Kidney (tissue), 13 donors: ENCODE measurements at regions not wholly inside any gene's neighbourhood (a gene's known extent, or its start where the extent isn't known, plus 50 kb on each side); places are given as distances from the start of the nearest gene placed in this dataset.

Experiments used
- DNase-seq, 5 donors: peaks; one replicate each; pipeline ENCODE4 v3.0.0-alpha.2; 2013 to 2020
- FAIRE-seq: peaks from 2 replicates; lab custom pipeline; 2012; peaks lifted over from hg19 to GRCh38; lab: Jason Lieb, UNC
- H3K27ac ChIP-seq, 2 donors: one replicate each; pipeline ENCODE4 v1.7.0; 2013; ENCODE audit warnings: low read depth in 2 of 2, low read length in 2 of 2, inconsistent platforms in 1 of 2
- H3K27me3 ChIP-seq: one replicate; pipeline ENCODE4 v1.7.1; 2013; ENCODE audit warnings: low read length, inconsistent platforms; ENCODE audit not compliant: control insufficient read depth, insufficient read depth
- H3K36me3 ChIP-seq, 3 donors: one replicate each; pipeline versions ENCODE4 v1.7.0 to v1.7.1; 2013; ENCODE audit warnings: low read length in 3 of 3, control low read depth in 1 of 3, inconsistent platforms in 1 of 3; ENCODE audit not compliant: insufficient read depth in 3 of 3, control insufficient read depth in 2 of 3
- H3K4me1 ChIP-seq, 3 donors: one replicate each; pipeline versions ENCODE4 v1.7.0 to v1.7.1; 2013; ENCODE audit warnings: low read length in 3 of 3, inconsistent platforms in 1 of 3, low read depth in 1 of 3; ENCODE audit not compliant: control insufficient read depth in 2 of 3, insufficient read depth in 2 of 3
- H3K4me3 ChIP-seq, 3 donors: one replicate each; pipeline versions ENCODE4 v1.7.0 to v1.8.1; 2013; ENCODE audit warnings: low read length in 3 of 3, control low read depth in 1 of 3, inconsistent platforms in 1 of 3
- H3K9ac ChIP-seq, 3 donors: one replicate each; pipeline versions ENCODE4 v1.7.0 to v1.7.1; 2013; ENCODE audit warnings: low read length in 3 of 3, control low read depth in 1 of 3, inconsistent platforms in 1 of 3
- H3K9me3 ChIP-seq, 3 donors: one replicate each; pipeline versions ENCODE4 v1.7.0 to v1.7.1; 2013; ENCODE audit warnings: low read length in 3 of 3, control low read depth in 1 of 3, inconsistent platforms in 1 of 3; ENCODE audit not compliant: control insufficient read depth in 2 of 3, insufficient read depth in 1 of 3
- intact Hi-C: fragments of 100-400 bp; cut with DNase I; formaldehyde crosslinking; loops from one replicate; pipeline ENCODE4 v1.11.1; 2022
- TF ChIP-seq, protein P1 (sequence below): IDR thresholded peaks from 3 replicates; pipeline ENCODE4 v1.5.1; 2012; ENCODE audit warnings: mild to moderate bottlenecking, moderate library complexity, borderline replicate concordance; ENCODE audit not compliant: insufficient read depth; ENCODE audit errors: extremely low read depth
- donor health status: control.
- donor health status: control.
- donor health status: control.
- donor health status: control.
- donor health status: control.
- donor health status: DM: yes; HTN: yes; CAD: no.
- donor health status: Normal renal cell carcinoma (clear cell type).

- Histone ChIP-seq H3K4me1 (no peaks in the 10 kb centered on the region), H3K27ac (no peak overlapping the region), H3K9me3 (no peaks in the 10 kb centered on the region), H3K27me3 (no peaks in the 10 kb centered on the region), H3K36me3 (no peaks in the 10 kb centered on the region), H3K4me3 (no peak overlapping the region), H3K9ac (no peak overlapping the region)
- intact Hi-C loops, result no loop called here
- FAIRE-seq, result peak; percentile 96
- DNase-seq, result peak in 2 of 5 donors; percentile 26 to 32
- TF ChIP-seq, protein P1, sequence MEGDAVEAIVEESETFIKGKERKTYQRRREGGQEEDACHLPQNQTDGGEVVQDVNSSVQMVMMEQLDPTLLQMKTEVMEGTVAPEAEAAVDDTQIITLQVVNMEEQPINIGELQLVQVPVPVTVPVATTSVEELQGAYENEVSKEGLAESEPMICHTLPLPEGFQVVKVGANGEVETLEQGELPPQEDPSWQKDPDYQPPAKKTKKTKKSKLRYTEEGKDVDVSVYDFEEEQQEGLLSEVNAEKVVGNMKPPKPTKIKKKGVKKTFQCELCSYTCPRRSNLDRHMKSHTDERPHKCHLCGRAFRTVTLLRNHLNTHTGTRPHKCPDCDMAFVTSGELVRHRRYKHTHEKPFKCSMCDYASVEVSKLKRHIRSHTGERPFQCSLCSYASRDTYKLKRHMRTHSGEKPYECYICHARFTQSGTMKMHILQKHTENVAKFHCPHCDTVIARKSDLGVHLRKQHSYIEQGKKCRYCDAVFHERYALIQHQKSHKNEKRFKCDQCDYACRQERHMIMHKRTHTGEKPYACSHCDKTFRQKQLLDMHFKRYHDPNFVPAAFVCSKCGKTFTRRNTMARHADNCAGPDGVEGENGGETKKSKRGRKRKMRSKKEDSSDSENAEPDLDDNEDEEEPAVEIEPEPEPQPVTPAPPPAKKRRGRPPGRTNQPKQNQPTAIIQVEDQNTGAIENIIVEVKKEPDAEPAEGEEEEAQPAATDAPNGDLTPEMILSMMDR, result no peak
Observed at GRCh38 chr5:18334949-18335348, 700.7 kb downstream of the TAF11L14 start.

DNA sequence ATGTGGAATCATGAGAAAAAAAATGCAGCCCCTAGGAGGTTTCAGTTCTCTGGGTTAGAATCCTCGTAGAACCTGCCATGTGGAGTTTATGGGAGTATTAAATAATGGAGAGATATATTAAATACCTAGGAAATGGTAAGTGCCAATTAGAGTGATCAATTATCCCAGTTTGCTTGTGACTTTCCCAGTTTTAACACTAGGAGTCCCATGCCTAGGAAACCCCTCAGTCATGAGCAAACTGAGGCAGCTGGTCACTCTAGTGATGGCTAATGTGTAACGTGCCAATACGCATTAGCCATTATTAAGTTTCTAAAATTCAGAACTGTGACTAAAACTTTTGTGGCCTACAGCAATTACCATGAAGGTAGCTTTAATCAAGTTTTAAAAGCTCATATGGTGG is 720.6 kb downstream of the TAF11L14 start:
- Histone ChIP-seq H3K4me3 (no peak overlapping the region), H3K9me3 (no peaks in the 10 kb centered on the region), H3K9ac (no peak overlapping the region), H3K4me1 (no peaks in the 10 kb centered on the region), H3K36me3 (no peaks in the 10 kb centered on the region), H3K27ac (no peak overlapping the region), H3K27me3 (no peaks in the 10 kb centered on the region)
- TF ChIP-seq, protein P1, result no peak
- FAIRE-seq, result no peak
- DNase-seq, result no peak
- intact Hi-C loops, result no loop called here

- TF ChIP-seq, protein P1, result no peak
- FAIRE-seq (no peak), DNase-seq (no peak)
- no peak overlapping the region for H3K27ac ChIP-seq
- H3K9ac ChIP-seq, result no peak overlapping the region
- H3K4me3 ChIP-seq, result no peak overlapping the region
- no peaks in the 10 kb centered on the region for H3K27me3 ChIP-seq
- intact Hi-C loops, result no loop called here
- no peaks in the 10 kb centered on the region for H3K4me1 ChIP-seq
- H3K36me3 ChIP-seq, result no peaks in the 10 kb centered on the region
- no peaks in the 10 kb centered on the region for H3K9me3 ChIP-seq
Observed at GRCh38 chr5:18357486-18357885, 723.2 kb downstream of the TAF11L14 start.

DNA sequence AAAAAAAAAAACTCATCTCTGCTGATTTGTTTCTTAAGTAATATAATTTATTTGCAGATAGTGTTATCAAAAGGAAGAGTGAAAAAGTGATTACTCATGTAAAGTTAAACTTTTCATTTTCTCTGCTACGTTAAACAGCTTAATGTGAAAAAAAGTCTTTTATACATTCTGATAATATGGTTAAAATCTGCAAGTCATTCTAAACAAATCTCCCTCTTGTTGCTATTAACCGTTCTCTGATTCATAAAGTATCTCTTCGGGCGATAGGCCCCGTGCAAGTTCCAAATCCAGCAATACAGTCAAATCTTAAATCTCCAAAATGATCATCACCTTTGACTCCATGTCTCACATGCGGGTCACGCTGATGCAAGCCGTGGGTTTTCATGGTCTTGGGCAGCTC is 732.0 kb downstream of the TAF11L14 start:
- DNase-seq (no peak), FAIRE-seq (no peak)
- TF ChIP-seq, protein P1, result no peak
- Histone ChIP-seq H3K27ac (no peak overlapping the region), H3K4me3 (no peak overlapping the region), H3K9ac (no peak overlapping the region), H3K36me3 (no peaks in the 10 kb centered on the region), H3K4me1 (no peaks in the 10 kb centered on the region), H3K9me3 (no peaks in the 10 kb centered on the region), H3K27me3 (no peaks in the 10 kb centered on the region)
- intact Hi-C loops, result no loop called here
